Endothelial cell of umbilical vein (primary cell): ENCODE measurements at regions not wholly inside any gene's neighbourhood (a gene's known extent, or its start where the extent isn't known, plus 50 kb on each side); places are given as distances from the start of the nearest gene placed in this dataset.

ENCODE experiments used
- BruUV-seq: library from RNA; stranded (reverse); fragments of 400-500 nt; replicated peaks from 2 replicates; lab custom pipeline; 2021; lab: Mats Ljungman, UMichigan
- CTCF ChIA-PET: fragments of 300-600, 350-600 bp; sonication (Branson Sonifier 250); formaldehyde crosslinking; loops from one replicate; lab custom pipeline; 2021; ENCODE audit warnings: antibody characterized with exemption, inconsistent platforms; lab: Charles Lee
- POLR2A ChIA-PET: fragments of 300-600, 350-600 bp; sonication (Branson Sonifier 250); formaldehyde crosslinking; loops from one replicate; lab custom pipeline; 2021; ENCODE audit warnings: antibody characterized with exemption, inconsistent platforms; lab: Charles Lee
- DNase-seq: peaks from one replicate; pipeline ENCODE4 v3.0.0-alpha.2; 2011; ENCODE audit warnings: low read depth, low spot score
- FAIRE-seq: peaks from 2 replicates; lab custom pipeline; 2011; peaks lifted over from hg19 to GRCh38; lab: Jason Lieb, UNC
- H2AFZ ChIP-seq: 2 replicates; pipeline ENCODE4 v1.6.0; 2012; ENCODE audit warnings: low read depth, low read length, control low read depth, inconsistent platforms
- H3K27ac ChIP-seq: 2 replicates; pipeline ENCODE4 v1.5.1; 2011; ENCODE audit warnings: low read depth, mild to moderate bottlenecking, control low read depth, low read length, moderate library complexity; ENCODE audit not compliant: insufficient read depth
- H3K27me3 ChIP-seq, 2 experiments: 2 replicates each; pipeline versions ENCODE4 v1.6.0 to v1.6.1; 2011; ENCODE audit warnings: low read length in 2 of 2, mixed read lengths in 1 of 2; ENCODE audit not compliant: control insufficient read depth in 2 of 2, insufficient read depth in 2 of 2
- H3K36me3 ChIP-seq, 2 experiments: 2 replicates in 1 of 2; 3 replicates in 1 of 2; pipeline ENCODE4 v1.5.1; 2011; ENCODE audit warnings: low read length in 2 of 2, mild to moderate bottlenecking in 1 of 2, moderate library complexity in 1 of 2; ENCODE audit not compliant: control insufficient read depth in 2 of 2, insufficient read depth in 2 of 2; ENCODE audit errors: extremely low read depth in 1 of 2
- H3K4me1 ChIP-seq: 3 replicates; pipeline ENCODE4 v1.5.1; 2011; ENCODE audit warnings: mild to moderate bottlenecking, low read length; ENCODE audit not compliant: control insufficient read depth, insufficient read depth; ENCODE audit errors: extremely low read depth
- H3K4me2 ChIP-seq: 2 replicates; pipeline ENCODE4 v1.6.1; 2011; ENCODE audit warnings: low read length, control low read depth, mixed read lengths; ENCODE audit not compliant: insufficient read depth
- H3K4me3 ChIP-seq, 3 experiments: fragments of 200-600 bp in 1 of 3; sonication (generic), shearing (Covaris generic) in 1 of 3; replicated peaks in 1 of 3; 2 replicates each; pipeline ENCODE4 v1.5.1; 2011 to 2016; ENCODE audit warnings: control low read depth in 3 of 3, low read length in 3 of 3, mild to moderate bottlenecking in 2 of 3, inconsistent platforms in 1 of 3, low read depth in 1 of 3, moderate library complexity in 1 of 3; ENCODE audit not compliant: insufficient read depth in 1 of 3
- H3K79me2 ChIP-seq: 2 replicates; pipeline ENCODE4 v1.6.0; 2012; ENCODE audit warnings: low read length, inconsistent platforms; ENCODE audit not compliant: control insufficient read depth, insufficient read depth
- H3K9ac ChIP-seq: replicated peaks from 2 replicates; pipeline ENCODE3; 2011; ENCODE audit warnings: low read length, control low read depth; ENCODE audit not compliant: insufficient read depth; ENCODE audit errors: extremely low read depth
- H3K9me1 ChIP-seq: replicated peaks from 3 replicates; pipeline ENCODE4 v1.6.0; 2011; ENCODE audit warnings: mild to moderate bottlenecking, low read length; ENCODE audit not compliant: control insufficient read depth, insufficient read depth; ENCODE audit errors: extremely low read depth
- H3K9me3 ChIP-seq: replicated peaks from 2 replicates; pipeline ENCODE4 v1.5.1; 2012; ENCODE audit warnings: low read length, inconsistent platforms; ENCODE audit not compliant: control insufficient read depth, insufficient read depth
- H4K20me1 ChIP-seq: replicated peaks from 2 replicates; pipeline ENCODE3; 2011; ENCODE audit warnings: mild to moderate bottlenecking, low read length; ENCODE audit not compliant: control insufficient read depth, insufficient read depth; ENCODE audit errors: extremely low read depth
- EZH2 ChIP-seq: IDR thresholded peaks from 2 replicates; pipeline ENCODE4 v1.6.1; 2012; ENCODE audit warnings: borderline replicate concordance, low read depth, mild to moderate bottlenecking, moderate library complexity, low read length, inconsistent platforms; ENCODE audit not compliant: severe bottlenecking
- FOS ChIP-seq: IDR thresholded peaks from 2 replicates; pipeline ENCODE4 v1.6.1; 2011; ENCODE audit warnings: mild to moderate bottlenecking, low read length, moderate library complexity, borderline replicate concordance; ENCODE audit not compliant: insufficient read depth
- GATA2 ChIP-seq: IDR thresholded peaks from 2 replicates; pipeline ENCODE4 v1.7.0; 2011; ENCODE audit warnings: low read depth, mild to moderate bottlenecking, moderate library complexity, mixed read lengths, low read length; ENCODE audit not compliant: insufficient read length, insufficient read depth
- JUN ChIP-seq: IDR thresholded peaks from 2 replicates; pipeline ENCODE4 v1.6.1; 2011; ENCODE audit warnings: borderline replicate concordance, low read depth; ENCODE audit not compliant: insufficient read length, insufficient read depth
- MYC ChIP-seq: IDR thresholded peaks from one replicate; pipeline ENCODE4 v1.6.1; 2011; ENCODE audit warnings: mild to moderate bottlenecking, low read depth, low read length
- POLR2A ChIP-seq: IDR thresholded peaks from 2 replicates; pipeline ENCODE4 v1.6.1; 2012; ENCODE audit warnings: low read depth, mild to moderate bottlenecking, control low read depth, low read length
- POLR2AphosphoS5 ChIP-seq: IDR thresholded peaks from 2 replicates; pipeline ENCODE4 v1.6.1; 2012; ENCODE audit warnings: low read depth, mild to moderate bottlenecking, control low read depth, low read length, moderate library complexity; ENCODE audit not compliant: insufficient read depth
- dilution Hi-C: fragments of 300-500 bp; cut with MboI; formaldehyde crosslinking; loops from one replicate; pipeline ENCODE4 v1.15.0; 2019; ENCODE audit warnings: low sequenced_read_pairs; ENCODE audit not compliant: extremely low pct_ligation_motif_present
- intact Hi-C: fragments of 100-400 bp; cut with micrococcal nuclease; formaldehyde crosslinking; loops from one replicate; pipeline ENCODE4 v1.10.0; 2022
- TF ChIP-seq, protein P1 (sequence below): IDR thresholded peaks from 2 replicates; pipeline ENCODE4 v1.6.1; 2011; ENCODE audit not compliant: insufficient read depth, insufficient read length
- TF ChIP-seq, protein P2 (sequence below), 2 donors: IDR thresholded peaks; 1 replicate in 1 of 2; 2 replicates in 1 of 2; pipeline ENCODE4 v1.5.1; 2011; ENCODE audit warnings: low read length in 2 of 2, mild to moderate bottlenecking in 2 of 2, moderate library complexity in 2 of 2, control low read depth in 1 of 2, inconsistent platforms in 1 of 2, low read depth in 1 of 2; ENCODE audit not compliant: insufficient read depth in 1 of 2; ENCODE audit errors: extremely low read depth in 1 of 2

DNA sequence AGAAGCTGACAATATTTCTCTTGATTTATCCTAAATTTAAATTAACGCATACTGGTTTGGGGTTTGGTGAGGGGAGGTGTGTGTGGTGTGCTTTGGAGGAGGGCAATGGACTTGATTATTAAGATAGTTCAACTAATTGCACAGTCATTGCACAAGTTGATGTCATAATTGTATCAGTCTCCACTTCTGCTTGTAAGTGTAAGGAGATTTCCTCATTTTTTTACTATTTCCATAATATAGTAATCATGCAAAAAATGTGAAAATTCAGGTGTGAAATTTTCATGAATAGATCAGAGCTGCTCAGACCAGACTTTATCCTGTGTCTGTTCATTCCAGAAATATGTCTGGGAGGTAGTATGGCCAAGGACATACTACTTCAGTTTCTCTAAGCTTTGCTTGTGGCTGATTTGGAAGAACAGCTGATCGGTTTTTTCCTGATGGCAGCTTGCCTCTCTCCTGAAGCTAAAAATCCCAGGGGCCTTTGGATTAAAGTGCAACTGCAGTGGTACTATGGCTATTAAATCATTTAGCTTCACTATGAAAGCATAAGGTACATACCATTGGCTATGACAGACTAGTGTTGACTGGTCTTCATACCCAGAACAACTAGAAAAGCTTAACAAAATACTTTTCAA, 201.8 kb upstream of the MIR17HG start:
- intact Hi-C loops (no loop called here), dilution Hi-C loops (no loop called here)
- no peaks in the 10 kb centered on the region for H3K79me2 ChIP-seq

DNA sequence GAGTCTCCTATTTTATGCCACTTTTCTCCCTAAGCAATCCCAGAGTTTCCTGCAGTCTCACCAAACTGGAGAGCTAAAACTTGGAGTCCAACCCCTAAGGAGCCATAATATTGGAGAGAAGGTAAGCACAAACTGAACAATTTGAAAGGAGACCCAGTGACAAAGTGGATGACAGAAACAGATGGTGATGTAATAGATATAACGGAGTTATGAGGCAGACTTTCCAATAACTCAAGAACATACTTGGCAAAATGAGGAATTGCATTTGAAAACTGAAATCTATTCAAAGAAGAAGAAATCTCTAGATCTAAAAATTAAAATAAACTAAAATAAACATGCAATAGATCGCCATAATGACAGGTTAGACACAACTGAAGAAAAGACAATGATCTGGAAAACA, 200.9 kb upstream of the MIR17HG start:
- POLR2A ChIA-PET, result no interaction called here
- no peak for FAIRE-seq
- H3K4me1 ChIP-seq, result no peaks in the 10 kb centered on the region
- no peaks in the 10 kb centered on the region for H3K36me3 ChIP-seq
- H4K20me1 ChIP-seq, result no peaks in the 10 kb centered on the region
- no peak overlapping the region for H3K9ac ChIP-seq
- no peak overlapping the region for H3K4me2 ChIP-seq
- H3K9me1 ChIP-seq, result no peaks in the 10 kb centered on the region
- H3K4me3 ChIP-seq, result no peak overlapping the region
- no TSS peak for BruUV-seq
- CTCF ChIA-PET, result interaction anchor here (1.1 to 1.2 kb wide), 2 partner anchors 12 to 38 kb away, joined by 3 to 4 read pairs; no protein-coding TSS in a partner anchor
- dilution Hi-C loops, result no loop called here
- no peaks in the 10 kb centered on the region for H3K9me3 ChIP-seq
- DNase-seq, result no peak
- H3K27me3 ChIP-seq, result no peaks in the 10 kb centered on the region
- no peaks in the 10 kb centered on the region for H3K79me2 ChIP-seq
- no peak overlapping the region for H3K27ac ChIP-seq
- no peak overlapping the region for H2AFZ ChIP-seq
- intact Hi-C loops, result no loop called here
- TF ChIP-seq, protein P1, sequence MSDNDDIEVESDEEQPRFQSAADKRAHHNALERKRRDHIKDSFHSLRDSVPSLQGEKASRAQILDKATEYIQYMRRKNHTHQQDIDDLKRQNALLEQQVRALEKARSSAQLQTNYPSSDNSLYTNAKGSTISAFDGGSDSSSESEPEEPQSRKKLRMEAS, result no peak
- TF ChIP-seq JUN (no peak), FOS (no peak), GATA2 (no peak), POLR2A (no peak), EZH2 (no peak), POLR2AphosphoS5 (no peak), MYC (no peak)
- TF ChIP-seq, protein P2, sequence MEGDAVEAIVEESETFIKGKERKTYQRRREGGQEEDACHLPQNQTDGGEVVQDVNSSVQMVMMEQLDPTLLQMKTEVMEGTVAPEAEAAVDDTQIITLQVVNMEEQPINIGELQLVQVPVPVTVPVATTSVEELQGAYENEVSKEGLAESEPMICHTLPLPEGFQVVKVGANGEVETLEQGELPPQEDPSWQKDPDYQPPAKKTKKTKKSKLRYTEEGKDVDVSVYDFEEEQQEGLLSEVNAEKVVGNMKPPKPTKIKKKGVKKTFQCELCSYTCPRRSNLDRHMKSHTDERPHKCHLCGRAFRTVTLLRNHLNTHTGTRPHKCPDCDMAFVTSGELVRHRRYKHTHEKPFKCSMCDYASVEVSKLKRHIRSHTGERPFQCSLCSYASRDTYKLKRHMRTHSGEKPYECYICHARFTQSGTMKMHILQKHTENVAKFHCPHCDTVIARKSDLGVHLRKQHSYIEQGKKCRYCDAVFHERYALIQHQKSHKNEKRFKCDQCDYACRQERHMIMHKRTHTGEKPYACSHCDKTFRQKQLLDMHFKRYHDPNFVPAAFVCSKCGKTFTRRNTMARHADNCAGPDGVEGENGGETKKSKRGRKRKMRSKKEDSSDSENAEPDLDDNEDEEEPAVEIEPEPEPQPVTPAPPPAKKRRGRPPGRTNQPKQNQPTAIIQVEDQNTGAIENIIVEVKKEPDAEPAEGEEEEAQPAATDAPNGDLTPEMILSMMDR (IDR thresholded peaks at IDR 0.05; ENCODE audit: extremely low read depth in 1 of 2, insufficient read depth in 1 of 2, low read depth in 1 of 2, low read length in 2 of 2), result no peak

More for the DNA sequence above, 201.8 kb upstream of the MIR17HG start:
- no peak overlapping the region for H3K4me2 ChIP-seq
- no peaks in the 10 kb centered on the region for H3K4me1 ChIP-seq
- ChIA-PET CTCF (interaction anchor here (1.2 kb wide), 1 partner anchor 13 kb away, joined by 4 read pairs; no protein-coding TSS in a partner anchor), POLR2A (no interaction called here)
- H3K27ac ChIP-seq, result no peak overlapping the region
- H2AFZ ChIP-seq, result no peak overlapping the region
- TF ChIP-seq EZH2, result no peak
- no peak for TF ChIP-seq FOS
- TF ChIP-seq MYC, result no peak
- TF ChIP-seq, protein P1, result no peak
- no peak for TF ChIP-seq POLR2A
- no peaks in the 10 kb centered on the region for H3K36me3 ChIP-seq
- H3K9me3 ChIP-seq, result no peaks in the 10 kb centered on the region
- H3K9me1 ChIP-seq, result no peaks in the 10 kb centered on the region
- H3K27me3 ChIP-seq, result no peaks in the 10 kb centered on the region
- H4K20me1 ChIP-seq, result no peaks in the 10 kb centered on the region
- FAIRE-seq (no peak), DNase-seq (no peak)
- H3K9ac ChIP-seq, result no peak overlapping the region
- no TSS peak for BruUV-seq
- H3K4me3 ChIP-seq, result no peak overlapping the region
